Suprapubic skin (tissue), 4 donors: ENCODE measurements at regions not wholly inside any gene's neighbourhood (a gene's known extent, or its start where the extent isn't known, plus 50 kb on each side); places are given as distances from the start of the nearest gene placed in this dataset.

ENCODE experiments used
- DNase-seq, 2 donors: peaks; one replicate each; pipeline ENCODE4 v3.0.0-alpha.2; 2019; ENCODE audit warnings: low spot score in 2 of 2
- H3K27ac ChIP-seq: fragments of 200-600 bp; sonication (generic); one replicate; pipeline ENCODE4 v1.5.1; 2019
- H3K27me3 ChIP-seq: fragments of 200-600 bp; sonication (generic); one replicate; pipeline ENCODE4 v1.5.1; 2019
- H3K36me3 ChIP-seq: fragments of 200-600 bp; sonication (generic); one replicate; pipeline ENCODE4 v1.5.1; 2019
- H3K4me1 ChIP-seq: fragments of 200-600 bp; sonication (generic); one replicate; pipeline ENCODE4 v1.5.1; 2019
- H3K4me3 ChIP-seq: fragments of 200-600 bp; sonication (generic); one replicate; pipeline ENCODE4 v1.5.1; 2019; ENCODE audit warnings: mild to moderate bottlenecking
- H3K9me3 ChIP-seq: fragments of 200-600 bp; sonication (generic); one replicate; pipeline ENCODE4 v1.5.1; 2019
- CTCF ChIP-seq, 2 donors: fragments of 200-600 bp in 1 of 2; fragments of 450-650 bp in 1 of 2; sonication (generic) in 1 of 2; IDR thresholded peaks; one replicate each; pipeline ENCODE4 v1.5.1; 2016 to 2019; ENCODE audit warnings: antibody characterized with exemption in 2 of 2, mild to moderate bottlenecking in 1 of 2, moderate library complexity in 1 of 2
- EP300 ChIP-seq: sonication (generic); formaldehyde crosslinking; IDR thresholded peaks from one replicate; pipeline ENCODE4 v1.6.1; 2017; ENCODE audit warnings: antibody characterized with exemption
- POLR2A ChIP-seq, 2 donors: fragments of 450-650 bp; IDR thresholded peaks; one replicate each; pipeline ENCODE4 v1.6.1; 2017; ENCODE audit warnings: antibody characterized with exemption in 2 of 2, mild to moderate bottlenecking in 2 of 2, moderate library complexity in 2 of 2
- POLR2AphosphoS5 ChIP-seq, 3 donors: sonication (generic); formaldehyde crosslinking; IDR thresholded peaks; one replicate each; pipeline ENCODE4 v1.6.1; 2017; ENCODE audit warnings: antibody characterized with exemption in 3 of 3
- WGBS: methylation state at CpG from one replicate; pipeline ENCODE4 v1.1.5; 2018; 5-methylcytosine and 5-hydroxymethylcytosine counted together

GRCh38 chr6:115854866-115855665 lies 205.6 kb downstream of the FRK start:
- 91% methylated on average over 14 of the region's 34 CpGs for WGBS
- Histone ChIP-seq H3K4me3 (no peak overlapping the region), H3K27me3 (no peaks in the 10 kb centered on the region), H3K36me3 (no peaks in the 10 kb centered on the region), H3K9me3 (peaks cover 3% of the 10 kb centered on the region), H3K27ac (no peak overlapping the region), H3K4me1 (no peaks in the 10 kb centered on the region)
- no peak for TF ChIP-seq CTCF (IDR thresholded peaks at IDR 0.05)
- no peak for TF ChIP-seq POLR2A (IDR thresholded peaks at IDR 0.05)
- no peak for TF ChIP-seq EP300
- no peak for TF ChIP-seq POLR2AphosphoS5 (IDR thresholded peaks at IDR 0.05)
- DNase-seq = no peak

GRCh38 chr6:115847671-115848070 lies 213.0 kb downstream of the FRK start:
- TF ChIP-seq CTCF (IDR thresholded peaks at IDR 0.05) (no peak), POLR2AphosphoS5 (IDR thresholded peaks at IDR 0.05) (no peak), POLR2A (IDR thresholded peaks at IDR 0.05) (no peak), EP300 (no peak)
- DNase-seq = no peak
- Histone ChIP-seq H3K4me3 (no peak overlapping the region), H3K36me3 (no peaks in the 10 kb centered on the region), H3K27me3 (no peaks in the 10 kb centered on the region), H3K9me3 (no peaks in the 10 kb centered on the region), H3K27ac (no peak overlapping the region), H3K4me1 (no peaks in the 10 kb centered on the region)

- no peak for DNase-seq
Measured at GRCh38 chr6:115843945-115844344, 216.7 kb downstream of the FRK start.

GRCh38 chr6:115842338-115842737 lies 218.4 kb downstream of the FRK start:
- WGBS = 82% methylated on average over 3 of the region's 3 CpGs
- TF ChIP-seq POLR2AphosphoS5 (IDR thresholded peaks at IDR 0.05) (no peak), CTCF (IDR thresholded peaks at IDR 0.05) (no peak), EP300 (no peak), POLR2A (IDR thresholded peaks at IDR 0.05) (no peak)
- no peaks in the 10 kb centered on the region for H3K36me3 ChIP-seq

More at GRCh38 chr6:115843945-115844344, 216.7 kb downstream of the FRK start:
- H3K27ac ChIP-seq = no peak overlapping the region
- no peaks in the 10 kb centered on the region for H3K9me3 ChIP-seq
- no peaks in the 10 kb centered on the region for H3K36me3 ChIP-seq
- no peak overlapping the region for H3K4me3 ChIP-seq
- H3K4me1 ChIP-seq = no peaks in the 10 kb centered on the region
- H3K27me3 ChIP-seq = no peaks in the 10 kb centered on the region
- TF ChIP-seq POLR2AphosphoS5 (IDR thresholded peaks at IDR 0.05) (no peak), EP300 (no peak), CTCF (IDR thresholded peaks at IDR 0.05) (no peak), POLR2A (IDR thresholded peaks at IDR 0.05) (no peak)

GRCh38 chr6:115839583-115840181 lies 221.0 kb downstream of the FRK start:
- H3K9me3 ChIP-seq = no peaks in the 10 kb centered on the region
- H3K27me3 ChIP-seq = no peaks in the 10 kb centered on the region
- TF ChIP-seq EP300 (no peak), POLR2A (IDR thresholded peaks at IDR 0.05) (no peak), POLR2AphosphoS5 (IDR thresholded peaks at IDR 0.05) (no peak), CTCF (IDR thresholded peaks at IDR 0.05) (no peak)
- no peaks in the 10 kb centered on the region for H3K36me3 ChIP-seq
- 71% methylated on average over 7 of the region's 7 CpGs for WGBS
- H3K4me1 ChIP-seq = no peaks in the 10 kb centered on the region
- DNase-seq = no peak
- H3K4me3 ChIP-seq = no peak overlapping the region
- H3K27ac ChIP-seq = no peak overlapping the region

More at GRCh38 chr6:115842338-115842737, 218.4 kb downstream of the FRK start:
- no peaks in the 10 kb centered on the region for H3K9me3 ChIP-seq
- H3K27ac ChIP-seq = no peak overlapping the region
- H3K4me1 ChIP-seq = no peaks in the 10 kb centered on the region
- no peaks in the 10 kb centered on the region for H3K27me3 ChIP-seq
- no peak overlapping the region for H3K4me3 ChIP-seq
- no peak for DNase-seq
